ENCODE measurements at regions not wholly inside any gene's neighbourhood (a gene's known extent, or its start where the extent isn't known, plus 50 kb on each side); places are given as distances from the start of the nearest gene placed in this dataset.

- TF ChIP-seq SMC3 (IDR thresholded peaks at IDR 0.05; ENCODE audit: low read depth, low read length) (no peak), RFX5 (IDR thresholded peaks at IDR 0.05; ENCODE audit: low read depth, low read length) (no peak)
These were observed 66.7 kb downstream of the HHEX start (continued) for GRCh38 chr10:92756201-92757065.

- Histone ChIP-seq H3K27ac (ENCODE audit: insufficient read depth, low read length) (peak overlapping the region; percentile 66; the same call in 1 of the 2 replicates), H2BK5ac (ENCODE audit: low read depth, low read length, poor library complexity, severe bottlenecking) (peak overlapping the region; percentile 30), H3K18ac (ENCODE audit: low read depth, low read length) (peak overlapping the region; percentile 42), H3K4ac (ENCODE audit: low read depth, low read length) (peak overlapping the region; percentile 82), H4K91ac (ENCODE audit: insufficient read depth, low read depth, low read length) (peak overlapping the region; percentile 60), H2BK15ac (ENCODE audit: low read depth, low read length) (peak overlapping the region; percentile 49; the same call in 2 of the 3 replicates), H3K4me1 (ENCODE audit: control insufficient read depth, insufficient read depth, low read length) (peaks cover 18% of the 10 kb centered on the region), H3K4me3 (ENCODE audit: insufficient read depth, low read depth, low read length) (no peak overlapping the region), H3K27me3 (ENCODE audit: control insufficient read depth, insufficient read depth, low read length) (no peaks in the 10 kb centered on the region), H3K9ac (ENCODE audit: low read depth, low read length) (no peak overlapping the region; the same call in 1 of the 2 replicates), H3K23ac (ENCODE audit: low read depth, low read length) (peak overlapping the region; percentile 73), H3K9me1 (ENCODE audit: insufficient read depth, low read length) (peaks cover 18% of the 10 kb centered on the region), H2AFZ (replicated peaks; ENCODE audit: low read length, poor library complexity) (peak overlapping the region; percentile 90), H4K5ac (ENCODE audit: low read depth, low read length) (peak overlapping the region; percentile 47; the same call in 1 of the 2 replicates), H2AK5ac (ENCODE audit: low read depth, low read length) (no peak overlapping the region), H3K9me3 (ENCODE audit: control insufficient read depth, insufficient read depth, low read length) (no peaks in the 10 kb centered on the region), H4K20me1 (ENCODE audit: insufficient read depth, low read length) (no peaks in the 10 kb centered on the region), H3K4me2 (ENCODE audit: low read depth, low read length) (no peak overlapping the region), H3K79me1 (ENCODE audit: low read depth in 1 of 2, low read length in 2 of 2) (no peaks in the 10 kb centered on the region), H3K56ac (ENCODE audit: extremely low read depth, insufficient read depth, low read length) (peak overlapping the region; percentile 59; the same call in 1 of the 2 replicates), H4K8ac (ENCODE audit: low read depth in 2 of 2, low read length in 2 of 2) (peak overlapping the region; percentile 69 to 82), H3K36me3 (ENCODE audit: control insufficient read depth, insufficient read depth, low read length) (no peaks in the 10 kb centered on the region), H2AK9ac (replicated peaks; ENCODE audit: low read depth, low read length, poor library complexity) (peak overlapping the region; percentile 46), H2BK120ac (ENCODE audit: low read depth, low read length) (peak overlapping the region; percentile 93), H2BK20ac (ENCODE audit: low read depth, low read length) (peak overlapping the region; percentile 72), H3K14ac (replicated peaks; ENCODE audit: low read depth, low read length) (peak overlapping the region; percentile 86)
- no TSS peak for BruUV-seq (replicated peaks)
- TF ChIP-seq CTCF (conservative IDR thresholded peaks at IDR 0.05; ENCODE audit: low read depth, low read length): peak; percentile 21; the same call in 1 of the 2 replicates
- TF ChIP-seq RAD21 (IDR thresholded peaks at IDR 0.05; ENCODE audit: low read length): no peak
- TF ChIP-seq CEBPB (IDR thresholded peaks at IDR 0.05; ENCODE audit: low read depth, low read length): peak; percentile 82
- WGBS, 2 experiments (ENCODE audit: extremely low coverage in 2 of 2, insufficient read length in 1 of 2): 39% methylated on average over 3 of the region's 8 CpGs; no CpG with 5 or more reads in 1 of the 2 experiments
- intact Hi-C loops (cut with micrococcal nuclease): no loop called here
- ChIA-PET POLR2A (ENCODE audit: unreplicated experiment) (no interaction called here), CTCF (interaction anchor here (1.1 kb wide), 1 partner anchor 16 kb away, joined by 3 read pairs; no protein-coding TSS in a partner anchor)
- peak; percentile 82 for DNase-seq
- ATAC-seq (ENCODE audit: low read depth): peak; percentile 75
- dilution Hi-C loops (cut with HindIII; ENCODE audit: low sequenced_read_pairs, unreplicated experiment): no loop called here
- in situ Hi-C loops (cut with MboI; ENCODE audit: low sequenced_read_pairs): no loop called here
These were observed 67.4 kb downstream of the HHEX start for GRCh38 chr10:92757066-92757710.

Measured in IMR-90 (cell line).